GM11168 (cell line): ENCODE measurements at regions not wholly inside any gene's neighbourhood (a gene's known extent, or its start where the extent isn't known, plus 50 kb on each side); places are given as distances from the start of the nearest gene placed in this dataset.
"Not testable (repeated sequence)": the region's sequence is repeated elsewhere in the genome, so short reads cannot be mapped to it uniquely, and the experiment has no call there.

Experiments used
- in situ Hi-C: fragments of 300-500 bp; cut with MboI; formaldehyde crosslinking; loops from one replicate; pipeline ENCODE4 v1.12.0; 2022; ENCODE audit warnings: low sequenced_read_pairs; ENCODE audit not compliant: unreplicated experiment

GRCh38 chr17:62160816-62161215 is 95.7 kb upstream of the MED13 start:
- in situ Hi-C loops = no loop called here

DNA sequence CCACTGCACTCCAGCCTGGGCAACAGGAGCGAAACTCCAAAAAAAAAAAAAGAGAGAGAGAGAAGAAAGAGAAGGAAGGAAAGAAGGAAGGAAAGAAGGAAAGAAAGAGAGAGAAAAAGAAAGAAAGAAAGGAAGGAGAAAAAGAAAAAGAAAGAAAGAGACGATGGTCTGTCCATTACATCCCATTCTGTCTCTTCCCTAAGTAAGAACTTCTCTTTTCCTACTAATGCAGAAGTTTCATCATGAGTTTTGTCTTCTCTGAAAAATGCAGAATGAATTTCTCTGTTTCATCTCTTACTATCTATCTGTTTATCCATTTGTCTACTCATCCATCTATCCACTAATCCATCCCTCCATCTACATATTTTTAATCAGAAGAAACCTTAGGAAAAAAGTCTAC is 94.9 kb upstream of the MED13 start:
- in situ Hi-C loops = no loop called here

- in situ Hi-C loops = no loop called here
Observed at GRCh38 chr17:62156949-62157348, 91.9 kb upstream of the MED13 start.

- in situ Hi-C loops = no loop called here
Observed at GRCh38 chr17:62154909-62155308, 89.8 kb upstream of the MED13 start.

- in situ Hi-C loops = no loop called here
Observed at GRCh38 chr17:62150471-62150870, 85.4 kb upstream of the MED13 start.

DNA sequence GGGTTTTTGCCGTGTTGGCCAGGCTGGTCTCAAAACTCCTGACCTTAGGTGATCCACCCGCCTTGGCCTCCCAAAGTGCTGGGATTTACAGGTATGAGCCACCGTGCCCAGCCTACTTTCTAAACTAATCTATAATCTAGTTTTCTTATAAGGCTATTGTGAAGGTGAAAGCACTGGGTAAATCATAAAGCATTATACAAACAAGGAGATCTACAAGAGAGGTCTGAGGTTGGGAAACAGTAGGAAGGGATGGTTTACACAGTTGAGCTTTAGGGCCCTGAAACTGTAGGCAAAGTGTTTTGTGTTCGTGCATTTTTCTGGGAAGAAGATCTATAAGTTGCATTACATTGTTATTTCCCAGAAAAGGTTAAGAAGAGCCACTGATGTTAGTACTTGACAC is 84.9 kb upstream of the MED13 start:
- in situ Hi-C loops = no loop called here

- in situ Hi-C loops = no loop called here
Observed at GRCh38 chr17:62147284-62147683, 82.2 kb upstream of the MED13 start.

DNA sequence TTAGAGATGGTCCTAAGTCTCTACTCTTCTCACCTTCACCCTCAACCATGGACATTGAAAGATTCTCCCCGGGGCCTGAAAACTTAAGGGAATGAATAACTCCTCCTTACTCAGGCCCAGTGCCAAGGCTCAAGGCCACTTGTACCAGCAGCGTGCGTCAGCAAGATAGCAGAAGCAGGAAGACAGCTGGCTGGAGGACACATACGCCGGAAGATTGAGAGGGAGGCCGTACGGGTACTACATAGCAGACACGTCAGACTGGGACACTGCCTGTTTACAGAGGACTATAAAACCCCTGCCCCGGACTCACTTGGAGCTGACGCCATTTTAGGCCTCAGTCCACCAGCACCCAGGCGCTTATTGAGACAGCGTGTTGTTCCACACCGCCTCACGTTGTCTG is 75.8 kb upstream of the MED13 start:
- in situ Hi-C loops = no loop called here

- in situ Hi-C loops = no loop called here
Observed at GRCh38 chr17:62140376-62140775, 75.3 kb upstream of the MED13 start.

GRCh38 chr17:62139690-62140354 is 74.7 kb upstream of the MED13 start:
- in situ Hi-C loops = not testable (repeated sequence)

DNA sequence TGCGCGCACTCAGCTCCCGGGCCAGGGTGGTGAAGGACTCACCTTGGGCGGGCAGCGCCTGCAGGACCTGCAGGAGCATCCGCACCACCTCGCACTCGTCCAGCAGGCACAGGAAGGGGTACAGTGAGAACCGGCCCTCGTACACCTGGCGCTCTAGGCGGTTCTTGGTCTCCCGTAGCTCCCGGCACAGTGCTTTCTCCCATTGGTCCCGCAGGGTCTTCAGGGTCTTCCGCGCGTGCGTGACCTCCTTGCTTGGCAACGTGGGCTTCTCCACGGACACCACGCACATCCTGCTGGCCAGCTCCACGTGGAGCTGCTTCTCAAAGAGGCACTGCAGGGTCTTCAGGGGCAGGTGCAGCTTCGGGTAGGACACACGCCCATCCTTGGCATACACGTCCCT is 74.1 kb upstream of the MED13 start:
- in situ Hi-C loops = no loop called here

GRCh38 chr17:62138676-62139121 is 73.6 kb upstream of the MED13 start:
- in situ Hi-C loops = not testable (repeated sequence)

- in situ Hi-C loops = not testable (repeated sequence)
Observed at GRCh38 chr17:62137734-62138624, 72.9 kb upstream of the MED13 start.

GRCh38 chr17:62137013-62137733 is 72.1 kb upstream of the MED13 start:
- in situ Hi-C loops = not testable (repeated sequence)

DNA sequence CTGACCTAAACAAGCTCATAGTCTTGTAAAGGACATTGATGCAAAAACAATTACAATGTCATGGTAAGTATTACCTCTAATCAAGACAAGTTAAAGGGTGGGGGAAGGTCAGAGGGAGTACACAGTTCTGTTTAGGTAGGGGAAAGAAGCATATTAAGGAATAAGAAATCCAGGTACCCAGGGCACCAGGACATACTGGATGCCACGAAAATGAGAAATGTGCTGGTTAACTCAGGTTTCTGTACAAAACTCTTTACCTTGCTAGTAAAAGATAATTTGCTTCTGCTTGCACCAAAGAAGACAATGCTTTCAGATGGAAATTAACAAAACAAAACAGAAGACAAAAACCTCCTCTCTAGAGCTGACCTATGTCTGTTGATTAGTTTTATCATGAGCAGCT is 70.7 kb upstream of the MED13 start:
- in situ Hi-C loops = no loop called here

GRCh38 chr17:62135096-62135495 is 70.0 kb upstream of the MED13 start:
- in situ Hi-C loops = not testable (repeated sequence)

GRCh38 chr17:62134397-62134796 is 69.3 kb upstream of the MED13 start:
- in situ Hi-C loops = no loop called here

GRCh38 chr17:62131271-62131670 is 66.2 kb upstream of the MED13 start:
- in situ Hi-C loops = not testable (repeated sequence)

GRCh38 chr17:62130739-62131138 is 65.7 kb upstream of the MED13 start:
- in situ Hi-C loops = no loop called here

GRCh38 chr17:62126292-62126691 is 61.2 kb upstream of the MED13 start:
- in situ Hi-C loops = no loop called here

DNA sequence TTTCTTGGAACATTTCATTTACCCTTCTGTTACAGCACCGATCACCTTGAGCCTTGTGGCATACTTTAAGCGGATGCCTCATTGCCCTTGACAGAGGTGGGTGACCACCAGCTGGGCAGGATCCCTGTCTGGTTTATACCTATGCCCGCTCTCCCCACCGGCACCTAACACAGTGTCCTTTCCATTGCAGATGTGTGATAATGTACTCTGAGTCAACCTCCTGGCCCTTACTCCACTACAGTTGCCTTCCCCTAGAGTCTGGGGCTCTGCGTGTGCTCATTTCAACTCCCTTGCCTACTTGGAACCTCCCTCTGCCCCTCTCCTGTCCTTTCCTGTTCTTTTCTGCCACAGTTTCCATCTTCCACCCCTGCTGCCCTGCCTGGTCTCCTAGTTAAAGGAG is 60.2 kb upstream of the MED13 start:
- in situ Hi-C loops = no loop called here
